PC-3 (cell line): ENCODE measurements at regions not wholly inside any gene's neighbourhood (a gene's known extent, or its start where the extent isn't known, plus 50 kb on each side); places are given as distances from the start of the nearest gene placed in this dataset.

Source experiments
- ATAC-seq: fragments of 200-7000 bp; cut with Tn5 transposase; 2 replicates; pipeline ENCODE4 v1.9.1; 2020; ENCODE audit warnings: mild to moderate bottlenecking, moderate library complexity
- BruUV-seq: library from RNA; stranded (reverse); fragments of 400-500 nt; replicated peaks from 2 replicates; lab custom pipeline; 2021; lab: Mats Ljungman, UMichigan
- CTCF ChIA-PET: fragments of 300-600 bp; sonication (Branson Sonifier 250); formaldehyde crosslinking; loops from one replicate; lab custom pipeline; 2022; ENCODE audit warnings: antibody characterized with exemption; lab: Charles Lee
- POLR2A ChIA-PET: fragments of 300-600 bp; sonication (Branson Sonifier 250); formaldehyde crosslinking; loops from one replicate; lab custom pipeline; 2022; ENCODE audit warnings: antibody characterized with exemption; ENCODE audit not compliant: unreplicated experiment; lab: Charles Lee
- DNase-seq: peaks from one replicate; pipeline ENCODE4 v3.0.0-alpha.2; 2015
- H2AFZ ChIP-seq: fragments of 300-600 bp; sonication (generic); 2 replicates; pipeline ENCODE4 v1.6.0; 2016; ENCODE audit warnings: antibody characterized with exemption, low read length
- H3F3A ChIP-seq: fragments of 300-600 bp; sonication (generic); one replicate; pipeline ENCODE4 v1.6.0; 2017; ENCODE audit warnings: antibody characterized with exemption, low read length, control low read depth, mild to moderate bottlenecking; ENCODE audit not compliant: unreplicated experiment
- H3K27ac ChIP-seq: fragments of 300-600 bp; sonication (generic); 2 replicates; pipeline ENCODE4 v1.5.1; 2016; ENCODE audit warnings: mild to moderate bottlenecking, low read length
- H3K27me3 ChIP-seq: fragments of 300-600 bp; sonication (generic); 2 replicates; pipeline ENCODE4 v1.6.1; 2016; ENCODE audit warnings: low read length, mixed read lengths
- H3K36me3 ChIP-seq: fragments of 300-600 bp; sonication (generic); 2 replicates; pipeline ENCODE4 v1.6.1; 2016; ENCODE audit warnings: low read depth, mixed run types, low read length, mixed read lengths
- H3K4me1 ChIP-seq: fragments of 300-600 bp; sonication (generic); 2 replicates; pipeline ENCODE4 v1.5.1; 2016; ENCODE audit warnings: low read length; ENCODE audit not compliant: insufficient read depth
- H3K4me2 ChIP-seq: fragments of 300-600 bp; sonication (generic); 2 replicates; pipeline ENCODE4 v1.6.0; 2016; ENCODE audit warnings: low read length
- H3K4me3 ChIP-seq: fragments of 300-600 bp; sonication (generic); 2 replicates; pipeline ENCODE4 v1.5.1; 2016; ENCODE audit warnings: mild to moderate bottlenecking, low read length, mixed read lengths
- H3K79me2 ChIP-seq: fragments of 300-600 bp; sonication (generic); 2 replicates; pipeline ENCODE4 v1.6.1; 2017; ENCODE audit warnings: low read length, mixed read lengths
- H3K9ac ChIP-seq: fragments of 300-600 bp; sonication (generic); 2 replicates; pipeline ENCODE4 v1.6.0; 2016; ENCODE audit warnings: mild to moderate bottlenecking, low read length
- H3K9me2 ChIP-seq: fragments of 300-600 bp; sonication (generic); replicated peaks from 2 replicates; pipeline ENCODE4 v1.6.1; 2016; ENCODE audit warnings: mixed run types, low read length, mixed read lengths
- H3K9me3 ChIP-seq: fragments of 300-600 bp; sonication (generic); 2 replicates; pipeline ENCODE4 v1.6.1; 2016; ENCODE audit warnings: low read length, mixed read lengths
- H4K20me1 ChIP-seq: fragments of 300-600 bp; sonication (generic); 2 replicates; pipeline ENCODE4 v1.6.1; 2016; ENCODE audit warnings: low read length, mixed read lengths
- CTCF ChIP-seq: fragments of 300-600 bp; sonication (generic); conservative IDR thresholded peaks from 2 replicates; pipeline ENCODE4 v1.5.1; 2017; ENCODE audit warnings: antibody characterized with exemption, low read depth, mild to moderate bottlenecking, low read length
- EZH2 ChIP-seq: fragments of 300-600 bp; sonication (generic); IDR thresholded peaks from one replicate; pipeline ENCODE4 v1.6.1; 2017; ENCODE audit warnings: antibody characterized with exemption, mild to moderate bottlenecking, low read length; ENCODE audit not compliant: unreplicated experiment
- EZH2phosphoT487 ChIP-seq: fragments of 300-600 bp; sonication (generic); IDR thresholded peaks from 2 replicates; pipeline ENCODE4 v1.6.1; 2018; ENCODE audit warnings: mild to moderate bottlenecking, antibody characterized with exemption, low read length, borderline replicate concordance
- intact Hi-C: fragments of 100-400 bp; cut with micrococcal nuclease; formaldehyde crosslinking; loops from 2 replicates; pipeline ENCODE4 v1.9.0; 2023

- BruUV-seq = no TSS peak
- H3K4me2 ChIP-seq = peak overlapping the region; percentile 48
Observed at GRCh38 chr1:24236789-24237371, 49.8 kb upstream of the IFNLR1 start.

More at GRCh38 chr1:24236789-24237371, 49.8 kb upstream of the IFNLR1 start:
- Histone ChIP-seq H3K79me2 (no peaks in the 10 kb centered on the region), H3K9me2 (no peaks in the 10 kb centered on the region), H3K36me3 (no peaks in the 10 kb centered on the region), H3K9me3 (no peaks in the 10 kb centered on the region), H3F3A (no peaks in the 10 kb centered on the region), H3K4me3 (no peak overlapping the region), H3K27me3 (no peaks in the 10 kb centered on the region), H3K27ac (peak overlapping the region; percentile 55), H3K4me1 (peaks cover 19% of the 10 kb centered on the region), H4K20me1 (no peaks in the 10 kb centered on the region), H3K9ac (no peak overlapping the region), H2AFZ (no peak overlapping the region)
- ChIA-PET CTCF (interaction anchor here (0.5 to 1.0 kb wide), 3 partner anchors 34 to 87 kb away, joined by 3 read pairs; no protein-coding TSS in a partner anchor), POLR2A (interaction anchor here (0.5 to 0.6 kb wide), 2 partner anchors 8 to 277 kb away, joined by 3 to 4 read pairs; no protein-coding TSS in a partner anchor)
- TF ChIP-seq EZH2phosphoT487 (no peak), CTCF (no peak), EZH2 (no peak)
- ATAC-seq (peak; percentile 95), DNase-seq (peak; percentile 91)
- intact Hi-C loops = loop anchor here (1.0 to 2.0 kb wide), 2 partner anchors 30 to 154 kb away; no protein-coding TSS in a partner anchor
